ENCODE measurements at regions not wholly inside any gene's neighbourhood (a gene's known extent, or its start where the extent isn't known, plus 50 kb on each side); places are given as distances from the start of the nearest gene placed in this dataset.
A peak's percentile ranks its signal among the peaks of the same experiment; 100 is the strongest.

DNA sequence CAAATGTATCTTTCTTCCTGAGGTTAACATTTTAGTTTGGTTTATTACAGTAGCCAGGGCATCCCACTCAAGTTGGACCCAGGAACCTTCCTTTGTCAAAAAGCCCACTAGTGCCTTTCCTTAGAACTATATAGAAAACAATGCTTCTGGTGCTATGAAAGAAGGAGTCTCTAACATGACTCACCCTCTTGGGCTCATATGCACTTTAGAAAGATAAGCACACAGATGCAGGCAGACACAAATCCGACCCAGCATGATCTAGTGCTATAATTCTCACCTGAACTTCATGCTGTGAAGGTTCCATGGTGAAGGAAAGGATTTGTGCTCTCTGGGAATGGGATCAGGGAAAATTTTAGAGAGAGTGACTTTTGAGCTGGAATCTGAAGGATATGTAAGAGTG is 289.4 kb downstream of the ANKRD50 start:
- Histone ChIP-seq H3F3A (replicated peaks; ENCODE audit: insufficient read depth) (peaks cover 12% of the 10 kb centered on the region), H3K36me3 (replicated peaks in 1 of 2; ENCODE audit: control insufficient read depth in 1 of 2, insufficient read depth in 2 of 2, low read length in 1 of 2) (no peaks in the 10 kb centered on the region), H3K4me1 (ENCODE audit: control insufficient read depth in 1 of 2, insufficient read depth in 2 of 2, low read depth in 1 of 2, low read length in 1 of 2) (peaks cover 0 to 10% of the 10 kb centered on the region in 2 experiments; a peak in 1 of 4 replicates), H3K9me2 (no peaks in the 10 kb centered on the region), H2AFZ (ENCODE audit: low read depth) (no peak overlapping the region; the same call in 1 of the 2 replicates), H3K9me3 (no peaks in the 10 kb centered on the region), H3K79me2 (ENCODE audit: insufficient read depth) (no peaks in the 10 kb centered on the region), H3K27ac (ENCODE audit: low read depth in 2 of 2, low read length in 1 of 2) (peak overlapping the region in 1 of 2 experiments; percentile 39; a peak in 2 of 4 replicates), H3K4me3 (ENCODE audit: low read depth in 2 of 2, low read length in 1 of 2) (no peak overlapping the region), H3K9ac (no peak overlapping the region), H3K4me2 (peak overlapping the region; percentile 32), H3K27me3 (ENCODE audit: insufficient read depth) (no peaks in the 10 kb centered on the region), H4K20me1 (ENCODE audit: insufficient read depth) (no peaks in the 10 kb centered on the region)
- ChIA-PET POLR2A (no interaction called here), CTCF (interaction anchor here (1.1 kb wide), 1 partner anchor 37 kb away, joined by 3 read pairs; no protein-coding TSS in a partner anchor)
- 4% methylated on average over 1 of the region's 1 CpG for WGBS (ENCODE audit: low lambda C conversion rate)
- DNase-seq, result no peak
- TF ChIP-seq FOSL2 (IDR thresholded peaks at IDR 0.05; ENCODE audit: borderline replicate concordance, low read depth) (peak; percentile 57; the same call in 1 of the 2 replicates), TEAD4 (IDR thresholded peaks at IDR 0.05; ENCODE audit: borderline replicate concordance, insufficient read depth) (no peak), EP300 (IDR thresholded peaks at IDR 0.05; ENCODE audit: borderline replicate concordance in 1 of 2, low read depth in 1 of 2, low read length in 1 of 2) (no peak), EZH2phosphoT487 (IDR thresholded peaks at IDR 0.05; ENCODE audit: borderline replicate concordance, low read depth) (no peak)
- TF ChIP-seq, protein P1, sequence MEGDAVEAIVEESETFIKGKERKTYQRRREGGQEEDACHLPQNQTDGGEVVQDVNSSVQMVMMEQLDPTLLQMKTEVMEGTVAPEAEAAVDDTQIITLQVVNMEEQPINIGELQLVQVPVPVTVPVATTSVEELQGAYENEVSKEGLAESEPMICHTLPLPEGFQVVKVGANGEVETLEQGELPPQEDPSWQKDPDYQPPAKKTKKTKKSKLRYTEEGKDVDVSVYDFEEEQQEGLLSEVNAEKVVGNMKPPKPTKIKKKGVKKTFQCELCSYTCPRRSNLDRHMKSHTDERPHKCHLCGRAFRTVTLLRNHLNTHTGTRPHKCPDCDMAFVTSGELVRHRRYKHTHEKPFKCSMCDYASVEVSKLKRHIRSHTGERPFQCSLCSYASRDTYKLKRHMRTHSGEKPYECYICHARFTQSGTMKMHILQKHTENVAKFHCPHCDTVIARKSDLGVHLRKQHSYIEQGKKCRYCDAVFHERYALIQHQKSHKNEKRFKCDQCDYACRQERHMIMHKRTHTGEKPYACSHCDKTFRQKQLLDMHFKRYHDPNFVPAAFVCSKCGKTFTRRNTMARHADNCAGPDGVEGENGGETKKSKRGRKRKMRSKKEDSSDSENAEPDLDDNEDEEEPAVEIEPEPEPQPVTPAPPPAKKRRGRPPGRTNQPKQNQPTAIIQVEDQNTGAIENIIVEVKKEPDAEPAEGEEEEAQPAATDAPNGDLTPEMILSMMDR (IDR thresholded peaks at IDR 0.05), result no peak
- TF ChIP-seq, protein P2, sequence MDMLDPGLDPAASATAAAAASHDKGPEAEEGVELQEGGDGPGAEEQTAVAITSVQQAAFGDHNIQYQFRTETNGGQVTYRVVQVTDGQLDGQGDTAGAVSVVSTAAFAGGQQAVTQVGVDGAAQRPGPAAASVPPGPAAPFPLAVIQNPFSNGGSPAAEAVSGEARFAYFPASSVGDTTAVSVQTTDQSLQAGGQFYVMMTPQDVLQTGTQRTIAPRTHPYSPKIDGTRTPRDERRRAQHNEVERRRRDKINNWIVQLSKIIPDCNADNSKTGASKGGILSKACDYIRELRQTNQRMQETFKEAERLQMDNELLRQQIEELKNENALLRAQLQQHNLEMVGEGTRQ (IDR thresholded peaks at IDR 0.05; ENCODE audit: borderline replicate concordance, low read depth, low read length), result no peak

DNA sequence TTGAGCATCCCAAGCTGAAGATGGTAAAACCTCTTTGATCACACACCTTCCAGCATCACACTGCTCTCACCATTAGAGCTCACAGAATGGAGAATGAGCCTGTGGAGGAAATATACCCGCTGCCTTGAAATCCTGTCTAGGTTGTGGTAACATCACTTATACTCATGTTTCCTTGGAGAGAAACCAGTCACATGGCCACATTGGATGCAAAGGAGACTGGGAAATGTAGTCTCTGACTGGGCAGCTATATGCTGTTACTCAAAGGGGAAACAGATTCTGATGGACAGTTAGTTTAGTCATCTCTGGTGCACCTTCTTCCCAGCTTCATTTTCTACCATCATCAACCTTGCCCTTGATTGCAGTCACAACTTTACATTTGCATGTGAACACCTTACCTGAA is 286.3 kb downstream of the ANKRD50 start:
- Histone ChIP-seq H3K4me2 (no peak overlapping the region), H3F3A (replicated peaks; ENCODE audit: insufficient read depth) (peaks cover 16% of the 10 kb centered on the region), H3K4me3 (ENCODE audit: low read depth in 2 of 2, low read length in 1 of 2) (no peak overlapping the region), H3K4me1 (ENCODE audit: control insufficient read depth in 1 of 2, insufficient read depth in 2 of 2, low read depth in 1 of 2, low read length in 1 of 2) (peaks cover 0 to 25% of the 10 kb centered on the region in 2 experiments; a peak in 2 of 4 replicates), H3K36me3 (replicated peaks in 1 of 2; ENCODE audit: control insufficient read depth in 1 of 2, insufficient read depth in 2 of 2, low read length in 1 of 2) (no peaks in the 10 kb centered on the region), H4K20me1 (ENCODE audit: insufficient read depth) (no peaks in the 10 kb centered on the region), H3K9me3 (no peaks in the 10 kb centered on the region), H3K79me2 (ENCODE audit: insufficient read depth) (no peaks in the 10 kb centered on the region), H3K9ac (no peak overlapping the region), H3K27me3 (ENCODE audit: insufficient read depth) (no peaks in the 10 kb centered on the region), H3K27ac (ENCODE audit: low read depth in 2 of 2, low read length in 1 of 2) (no peak overlapping the region), H2AFZ (ENCODE audit: low read depth) (no peak overlapping the region; the same call in 1 of the 2 replicates), H3K9me2 (no peaks in the 10 kb centered on the region)
- WGBS (ENCODE audit: low lambda C conversion rate), result 0% methylated on average over 1 of the region's 1 CpG
- DNase-seq, result no peak
- TF ChIP-seq, protein P3, sequence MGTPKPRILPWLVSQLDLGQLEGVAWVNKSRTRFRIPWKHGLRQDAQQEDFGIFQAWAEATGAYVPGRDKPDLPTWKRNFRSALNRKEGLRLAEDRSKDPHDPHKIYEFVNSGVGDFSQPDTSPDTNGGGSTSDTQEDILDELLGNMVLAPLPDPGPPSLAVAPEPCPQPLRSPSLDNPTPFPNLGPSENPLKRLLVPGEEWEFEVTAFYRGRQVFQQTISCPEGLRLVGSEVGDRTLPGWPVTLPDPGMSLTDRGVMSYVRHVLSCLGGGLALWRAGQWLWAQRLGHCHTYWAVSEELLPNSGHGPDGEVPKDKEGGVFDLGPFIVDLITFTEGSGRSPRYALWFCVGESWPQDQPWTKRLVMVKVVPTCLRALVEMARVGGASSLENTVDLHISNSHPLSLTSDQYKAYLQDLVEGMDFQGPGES (IDR thresholded peaks at IDR 0.05; ENCODE audit: low read depth, low read length), result no peak
- TF ChIP-seq, protein P4, sequence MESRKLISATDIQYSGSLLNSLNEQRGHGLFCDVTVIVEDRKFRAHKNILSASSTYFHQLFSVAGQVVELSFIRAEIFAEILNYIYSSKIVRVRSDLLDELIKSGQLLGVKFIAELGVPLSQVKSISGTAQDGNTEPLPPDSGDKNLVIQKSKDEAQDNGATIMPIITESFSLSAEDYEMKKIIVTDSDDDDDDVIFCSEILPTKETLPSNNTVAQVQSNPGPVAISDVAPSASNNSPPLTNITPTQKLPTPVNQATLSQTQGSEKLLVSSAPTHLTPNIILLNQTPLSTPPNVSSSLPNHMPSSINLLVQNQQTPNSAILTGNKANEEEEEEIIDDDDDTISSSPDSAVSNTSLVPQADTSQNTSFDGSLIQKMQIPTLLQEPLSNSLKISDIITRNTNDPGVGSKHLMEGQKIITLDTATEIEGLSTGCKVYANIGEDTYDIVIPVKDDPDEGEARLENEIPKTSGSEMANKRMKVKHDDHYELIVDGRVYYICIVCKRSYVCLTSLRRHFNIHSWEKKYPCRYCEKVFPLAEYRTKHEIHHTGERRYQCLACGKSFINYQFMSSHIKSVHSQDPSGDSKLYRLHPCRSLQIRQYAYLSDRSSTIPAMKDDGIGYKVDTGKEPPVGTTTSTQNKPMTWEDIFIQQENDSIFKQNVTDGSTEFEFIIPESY (IDR thresholded peaks at IDR 0.05; ENCODE audit: borderline replicate concordance, low read depth), result no peak
- no peak for TF ChIP-seq POLR2AphosphoS5 (IDR thresholded peaks at IDR 0.05; ENCODE audit: low read depth, low read length)
- TF ChIP-seq, protein P5, sequence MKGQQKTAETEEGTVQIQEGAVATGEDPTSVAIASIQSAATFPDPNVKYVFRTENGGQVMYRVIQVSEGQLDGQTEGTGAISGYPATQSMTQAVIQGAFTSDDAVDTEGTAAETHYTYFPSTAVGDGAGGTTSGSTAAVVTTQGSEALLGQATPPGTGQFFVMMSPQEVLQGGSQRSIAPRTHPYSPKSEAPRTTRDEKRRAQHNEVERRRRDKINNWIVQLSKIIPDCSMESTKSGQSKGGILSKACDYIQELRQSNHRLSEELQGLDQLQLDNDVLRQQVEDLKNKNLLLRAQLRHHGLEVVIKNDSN (IDR thresholded peaks at IDR 0.05; ENCODE audit: borderline replicate concordance, low read depth), result peak; percentile 84
- TF ChIP-seq MXI1 (IDR thresholded peaks at IDR 0.05; ENCODE audit: low read depth, low read length), result no peak
- TF ChIP-seq RXRA (IDR thresholded peaks at IDR 0.05; ENCODE audit: borderline replicate concordance, low read depth), result no peak
- TF ChIP-seq SIN3A (IDR thresholded peaks at IDR 0.05; ENCODE audit: borderline replicate concordance, low read depth, low read length), result no peak
- TF ChIP-seq TAF1 (IDR thresholded peaks at IDR 0.05; ENCODE audit: borderline replicate concordance, low read depth, low read length), result no peak
- ChIA-PET CTCF (interaction anchor here (1.6 kb wide), 1 partner anchor 284 kb away, joined by 5 read pairs; no protein-coding TSS in a partner anchor), POLR2A (no interaction called here)

All from SK-N-SH (cell line).